RWPE2 (cell line): ENCODE measurements at regions not wholly inside any gene's neighbourhood (a gene's known extent, or its start where the extent isn't known, plus 50 kb on each side); places are given as distances from the start of the nearest gene placed in this dataset.
"Not testable (repeated sequence)": the region's sequence is repeated elsewhere in the genome, so short reads cannot be mapped to it uniquely, and the experiment has no call there.

Experiments
- ATAC-seq: fragments of 200-7000 bp; cut with Tn5 transposase; 3 replicates; pipeline ENCODE4 v1.9.1; 2021; ENCODE audit warnings: low read depth
- DNase-seq: peaks from one replicate; pipeline ENCODE4 v3.0.0-alpha.2; 2020; ENCODE audit warnings: low spot score
- H3K27ac ChIP-seq: fragments of 450-650 bp; 2 replicates; pipeline ENCODE4 v1.5.1; 2017; ENCODE audit warnings: mild to moderate bottlenecking; ENCODE audit not compliant: poor library complexity, severe bottlenecking
- H3K27me3 ChIP-seq: fragments of 250-450 bp; sonication (Bioruptor Pico); 2 replicates; pipeline ENCODE4 v1.5.1; 2021; ENCODE audit warnings: mild to moderate bottlenecking, moderate library complexity; ENCODE audit not compliant: insufficient read depth, poor library complexity, severe bottlenecking
- H3K36me3 ChIP-seq: fragments of 250-450 bp; sonication (Bioruptor Pico); 2 replicates; pipeline ENCODE4 v1.5.1; 2020; ENCODE audit warnings: low read depth, mild to moderate bottlenecking, moderate library complexity
- H3K4me1 ChIP-seq: fragments of 250-450 bp; sonication (Bioruptor Pico); 2 replicates; pipeline ENCODE4 v1.5.1; 2021; ENCODE audit warnings: mild to moderate bottlenecking, moderate library complexity; ENCODE audit not compliant: insufficient read depth, poor library complexity, severe bottlenecking
- H3K4me3 ChIP-seq: fragments of 250-450 bp; sonication (Bioruptor Pico); 2 replicates; pipeline ENCODE4 v1.5.1; 2021; ENCODE audit warnings: mild to moderate bottlenecking, moderate library complexity; ENCODE audit not compliant: severe bottlenecking
- H3K9me3 ChIP-seq: fragments of 250-450 bp; sonication (Bioruptor Pico); 2 replicates; pipeline ENCODE4 v1.5.1; 2021; ENCODE audit warnings: mild to moderate bottlenecking, moderate library complexity; ENCODE audit not compliant: severe bottlenecking
- TF ChIP-seq, protein P1 (sequence below): fragments of 450-650 bp; IDR thresholded peaks from one replicate; pipeline ENCODE4 v1.5.1; 2017; ENCODE audit warnings: mild to moderate bottlenecking, moderate library complexity; ENCODE audit not compliant: poor library complexity, severe bottlenecking

DNA sequence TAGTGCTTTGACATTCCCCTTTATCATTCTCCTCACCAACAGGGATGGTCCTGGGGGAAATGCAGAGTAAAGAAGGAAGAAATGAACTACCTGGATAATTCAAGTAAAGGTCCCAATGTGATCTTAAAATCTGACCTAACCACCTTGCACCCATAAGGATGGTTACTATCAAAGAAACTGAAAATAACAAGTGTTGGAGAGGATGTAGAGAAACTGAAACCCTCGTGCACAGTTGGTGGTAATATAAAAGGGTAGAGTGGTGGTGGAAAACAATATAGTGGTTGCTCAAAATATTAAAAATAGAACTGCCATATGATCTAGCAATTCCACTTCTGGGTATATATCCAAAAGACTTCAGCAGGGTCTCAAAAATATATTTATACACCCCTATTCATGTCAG lies 298.6 kb upstream of the PPARGC1A start:
- Histone ChIP-seq H3K36me3 (no peaks in the 10 kb centered on the region), H3K27ac (no peak overlapping the region), H3K4me3 (no peak overlapping the region), H3K27me3 (no peaks in the 10 kb centered on the region), H3K9me3 (no peaks in the 10 kb centered on the region), H3K4me1 (no peaks in the 10 kb centered on the region)
- ATAC-seq (no peak), DNase-seq (no peak)
- TF ChIP-seq, protein P1, sequence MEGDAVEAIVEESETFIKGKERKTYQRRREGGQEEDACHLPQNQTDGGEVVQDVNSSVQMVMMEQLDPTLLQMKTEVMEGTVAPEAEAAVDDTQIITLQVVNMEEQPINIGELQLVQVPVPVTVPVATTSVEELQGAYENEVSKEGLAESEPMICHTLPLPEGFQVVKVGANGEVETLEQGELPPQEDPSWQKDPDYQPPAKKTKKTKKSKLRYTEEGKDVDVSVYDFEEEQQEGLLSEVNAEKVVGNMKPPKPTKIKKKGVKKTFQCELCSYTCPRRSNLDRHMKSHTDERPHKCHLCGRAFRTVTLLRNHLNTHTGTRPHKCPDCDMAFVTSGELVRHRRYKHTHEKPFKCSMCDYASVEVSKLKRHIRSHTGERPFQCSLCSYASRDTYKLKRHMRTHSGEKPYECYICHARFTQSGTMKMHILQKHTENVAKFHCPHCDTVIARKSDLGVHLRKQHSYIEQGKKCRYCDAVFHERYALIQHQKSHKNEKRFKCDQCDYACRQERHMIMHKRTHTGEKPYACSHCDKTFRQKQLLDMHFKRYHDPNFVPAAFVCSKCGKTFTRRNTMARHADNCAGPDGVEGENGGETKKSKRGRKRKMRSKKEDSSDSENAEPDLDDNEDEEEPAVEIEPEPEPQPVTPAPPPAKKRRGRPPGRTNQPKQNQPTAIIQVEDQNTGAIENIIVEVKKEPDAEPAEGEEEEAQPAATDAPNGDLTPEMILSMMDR, result no peak

DNA sequence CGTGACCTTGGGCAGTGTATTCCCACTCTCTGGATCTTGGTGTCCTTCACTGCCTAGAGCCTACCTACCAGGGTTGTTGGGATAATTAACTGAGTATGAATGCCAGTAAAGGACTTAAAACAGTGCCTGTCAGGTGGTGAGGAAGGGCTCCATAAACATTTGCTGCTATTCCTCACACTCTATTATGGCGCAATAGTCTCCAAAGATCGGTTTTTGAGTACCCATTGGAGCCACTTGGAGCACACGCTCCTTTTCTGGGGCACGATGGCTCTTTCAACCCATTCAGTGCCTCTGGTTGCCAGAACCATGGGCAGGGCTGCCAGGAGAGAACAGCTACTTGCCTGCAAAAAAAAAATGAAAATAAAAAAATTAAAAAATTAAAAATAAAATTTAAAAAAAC lies 296.6 kb upstream of the PPARGC1A start:
- no peak for ATAC-seq
- no peak for DNase-seq
- no peak overlapping the region for H3K4me3 ChIP-seq

DNA sequence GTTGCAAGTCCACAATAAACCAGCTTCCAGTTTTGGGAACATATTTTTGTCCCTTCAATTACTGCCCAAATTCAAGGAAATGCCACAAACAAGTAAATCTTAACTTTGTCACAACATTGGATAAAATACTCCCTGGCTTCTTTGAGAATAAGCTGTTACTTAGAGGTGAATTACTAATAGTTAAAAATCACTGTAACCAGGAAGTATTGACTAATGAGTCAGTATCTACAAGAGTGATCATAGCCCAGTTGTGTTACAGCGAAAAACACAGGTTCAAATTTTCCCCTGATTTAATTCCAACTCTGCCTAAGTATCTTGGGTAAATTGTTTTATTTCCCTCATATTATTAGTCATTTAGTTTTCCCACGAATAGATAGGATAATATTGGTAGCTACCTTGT lies 291.2 kb upstream of the PPARGC1A start:
- ATAC-seq (no peak), DNase-seq (no peak)
- Histone ChIP-seq H3K4me1 (no peaks in the 10 kb centered on the region), H3K4me3 (no peak overlapping the region), H3K27me3 (no peaks in the 10 kb centered on the region), H3K9me3 (no peaks in the 10 kb centered on the region), H3K27ac (no peak overlapping the region), H3K36me3 (no peaks in the 10 kb centered on the region)
- TF ChIP-seq, protein P1, result no peak

More for the DNA sequence above, 296.6 kb upstream of the PPARGC1A start:
- H3K36me3 ChIP-seq, result no peaks in the 10 kb centered on the region
- H3K27me3 ChIP-seq, result no peaks in the 10 kb centered on the region
- H3K9me3 ChIP-seq, result no peaks in the 10 kb centered on the region
- no peak overlapping the region for H3K27ac ChIP-seq
- no peaks in the 10 kb centered on the region for H3K4me1 ChIP-seq
- TF ChIP-seq, protein P1, result no peak

DNA sequence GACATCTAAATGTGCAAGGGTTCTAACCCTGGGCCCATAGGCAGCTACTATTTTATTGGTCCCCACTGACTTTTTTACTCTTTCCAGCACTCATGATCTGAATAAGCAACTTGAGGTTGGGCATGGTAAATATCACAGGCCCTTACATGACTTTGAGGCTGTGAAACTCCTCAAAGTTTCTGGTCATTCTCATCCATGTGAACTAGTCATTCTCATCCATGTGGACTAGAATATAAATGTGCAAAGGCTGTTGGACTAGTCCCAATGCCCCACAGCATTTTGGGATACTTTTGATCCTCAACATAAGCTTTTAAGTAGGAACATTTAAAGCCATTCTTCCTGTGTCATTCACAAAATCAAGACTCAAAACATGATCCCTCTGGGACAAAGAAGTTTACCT lies 290.7 kb upstream of the PPARGC1A start:
- no peak overlapping the region for H3K27ac ChIP-seq
- no peaks in the 10 kb centered on the region for H3K27me3 ChIP-seq
- TF ChIP-seq, protein P1, result no peak
- no peak for DNase-seq
- no peak overlapping the region for H3K4me3 ChIP-seq
- H3K4me1 ChIP-seq, result no peaks in the 10 kb centered on the region
- ATAC-seq, result no peak
- no peaks in the 10 kb centered on the region for H3K36me3 ChIP-seq
- no peaks in the 10 kb centered on the region for H3K9me3 ChIP-seq

DNA sequence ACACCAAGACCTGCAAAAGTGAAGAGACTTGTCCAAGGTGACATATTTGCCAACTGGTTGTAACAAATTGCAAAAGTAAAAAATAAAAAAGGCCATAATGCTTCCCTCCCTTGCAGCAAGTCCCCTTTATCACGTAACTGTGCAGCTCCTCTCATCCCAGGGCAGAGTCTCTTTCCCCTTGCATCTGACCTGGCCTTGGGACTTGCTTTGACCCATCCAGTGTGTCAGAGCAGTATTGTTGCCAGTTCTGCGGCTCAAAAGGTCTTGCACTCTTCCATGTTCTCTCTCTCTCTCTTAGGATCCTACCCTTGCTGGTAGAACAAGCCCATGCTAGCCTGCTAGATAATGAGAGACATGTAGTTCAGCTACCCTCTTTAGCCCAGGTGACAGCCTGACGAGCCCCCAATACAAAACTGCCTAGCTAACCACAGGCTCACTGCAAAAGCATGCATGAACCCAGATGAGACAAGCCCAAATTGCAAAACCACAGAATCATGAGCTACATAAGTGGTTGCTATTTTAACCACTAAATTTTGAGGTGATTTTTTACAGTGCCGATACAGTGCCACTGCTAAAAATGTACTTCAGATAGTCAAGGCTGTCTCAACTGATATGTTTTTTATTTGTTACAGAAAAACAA lies 289.5 kb upstream of the PPARGC1A start:
- Histone ChIP-seq H3K4me1 (no peaks in the 10 kb centered on the region), H3K27ac (no peak overlapping the region), H3K36me3 (no peaks in the 10 kb centered on the region), H3K9me3 (no peaks in the 10 kb centered on the region), H3K4me3 (no peak overlapping the region), H3K27me3 (no peaks in the 10 kb centered on the region)
- TF ChIP-seq, protein P1, result no peak
- ATAC-seq, result no peak
- DNase-seq, result no peak

DNA sequence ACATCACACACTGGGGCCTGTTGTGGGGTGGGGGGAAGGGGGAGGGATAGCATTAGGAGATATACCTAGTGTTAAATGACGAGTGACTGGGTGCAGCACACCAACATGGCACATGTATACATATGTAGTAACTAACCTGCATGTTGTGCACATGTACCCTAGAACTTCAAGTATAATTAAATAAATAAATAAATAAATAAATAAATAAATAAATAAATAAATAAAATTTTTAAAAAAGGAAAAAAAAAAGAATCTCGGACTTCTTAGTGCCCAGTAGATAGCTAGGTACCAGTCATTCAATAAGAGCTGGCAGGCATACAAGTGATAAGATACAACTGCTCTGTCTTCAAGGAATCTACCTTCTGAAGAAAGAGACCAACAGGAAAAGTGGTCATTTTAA lies 287.6 kb upstream of the PPARGC1A start:
- H3K36me3 ChIP-seq, H3K4me3 ChIP-seq, H3K9me3 ChIP-seq, H3K27ac ChIP-seq, H3K4me1 ChIP-seq, H3K27me3 ChIP-seq, DNase-seq, ATAC-seq: not testable (repeated sequence)
